Mammary epithelial cell (primary cell): ENCODE measurements at regions not wholly inside any gene's neighbourhood (a gene's known extent, or its start where the extent isn't known, plus 50 kb on each side); places are given as distances from the start of the nearest gene placed in this dataset.

Experiments
- EZH2 ChIP-seq: IDR thresholded peaks from 2 replicates; pipeline ENCODE4 v1.6.1; 2012; ENCODE audit warnings: low read length, inconsistent platforms, borderline replicate concordance
- TF ChIP-seq, protein P1 (sequence below), 2 donors: IDR thresholded peaks in 1 of 2; conservative IDR thresholded peaks in 1 of 2; 2 replicates each; pipeline ENCODE4 v1.5.1; 2011 to 2012; ENCODE audit warnings: inconsistent platforms in 2 of 2, low read length in 2 of 2, mild to moderate bottlenecking in 2 of 2, control low read depth in 1 of 2, low read depth in 1 of 2; ENCODE audit not compliant: insufficient read depth in 1 of 2; ENCODE audit errors: extremely low read depth in 1 of 2

DNA sequence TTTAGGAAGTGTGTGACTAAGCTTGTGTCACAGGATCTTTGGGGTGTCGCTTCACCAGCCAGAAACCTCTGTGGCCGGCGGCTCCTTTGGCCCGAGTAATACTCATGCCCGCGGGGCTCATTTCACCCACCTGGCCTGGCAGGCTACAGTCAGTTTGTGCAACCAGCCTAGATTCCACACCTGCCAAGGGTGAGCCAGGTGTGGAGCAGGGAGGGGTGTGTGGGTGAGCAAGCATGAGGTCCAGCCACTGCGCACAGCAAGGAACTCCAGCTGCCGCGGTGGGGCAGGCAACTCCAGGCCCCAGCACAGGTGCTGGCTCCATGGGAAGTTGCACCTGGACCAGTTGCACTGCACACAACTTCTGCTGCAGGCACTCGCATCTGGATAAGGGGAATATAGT, 462.3 kb upstream of the LRFN5 start:
- TF ChIP-seq, protein P1, sequence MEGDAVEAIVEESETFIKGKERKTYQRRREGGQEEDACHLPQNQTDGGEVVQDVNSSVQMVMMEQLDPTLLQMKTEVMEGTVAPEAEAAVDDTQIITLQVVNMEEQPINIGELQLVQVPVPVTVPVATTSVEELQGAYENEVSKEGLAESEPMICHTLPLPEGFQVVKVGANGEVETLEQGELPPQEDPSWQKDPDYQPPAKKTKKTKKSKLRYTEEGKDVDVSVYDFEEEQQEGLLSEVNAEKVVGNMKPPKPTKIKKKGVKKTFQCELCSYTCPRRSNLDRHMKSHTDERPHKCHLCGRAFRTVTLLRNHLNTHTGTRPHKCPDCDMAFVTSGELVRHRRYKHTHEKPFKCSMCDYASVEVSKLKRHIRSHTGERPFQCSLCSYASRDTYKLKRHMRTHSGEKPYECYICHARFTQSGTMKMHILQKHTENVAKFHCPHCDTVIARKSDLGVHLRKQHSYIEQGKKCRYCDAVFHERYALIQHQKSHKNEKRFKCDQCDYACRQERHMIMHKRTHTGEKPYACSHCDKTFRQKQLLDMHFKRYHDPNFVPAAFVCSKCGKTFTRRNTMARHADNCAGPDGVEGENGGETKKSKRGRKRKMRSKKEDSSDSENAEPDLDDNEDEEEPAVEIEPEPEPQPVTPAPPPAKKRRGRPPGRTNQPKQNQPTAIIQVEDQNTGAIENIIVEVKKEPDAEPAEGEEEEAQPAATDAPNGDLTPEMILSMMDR (conservative IDR thresholded peaks at IDR 0.05 in 1 of 2, IDR thresholded peaks at IDR 0.05 in 1 of 2; ENCODE audit: extremely low read depth in 1 of 2, insufficient read depth in 1 of 2, low read depth in 1 of 2, low read length in 2 of 2) = peak in 1 of 2 donors; percentile 20
- no peak for TF ChIP-seq EZH2
